ENCODE measurements at regions not wholly inside any gene's neighbourhood (a gene's known extent, or its start where the extent isn't known, plus 50 kb on each side); places are given as distances from the start of the nearest gene placed in this dataset.

DNA sequence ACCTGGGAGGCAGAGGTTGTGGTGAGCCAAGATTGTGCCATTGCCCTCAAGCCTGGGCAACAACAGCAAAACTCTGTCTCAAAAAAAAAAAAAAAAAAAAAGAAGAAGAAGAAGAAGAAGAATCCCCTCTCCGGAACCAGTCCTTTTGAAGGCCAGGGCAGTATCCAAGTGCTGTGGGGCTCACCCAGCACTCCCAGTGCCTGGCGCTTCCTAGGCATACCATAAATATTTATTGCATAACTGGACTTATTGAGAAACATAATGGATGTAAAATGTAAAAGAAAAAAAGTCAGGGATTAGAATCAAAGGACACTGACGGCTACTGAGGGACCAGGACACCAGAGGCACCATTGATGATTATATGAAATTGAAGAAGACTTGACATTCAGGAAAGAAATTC lies 162.1 kb upstream of the KIT start:
- TF ChIP-seq, protein P1, sequence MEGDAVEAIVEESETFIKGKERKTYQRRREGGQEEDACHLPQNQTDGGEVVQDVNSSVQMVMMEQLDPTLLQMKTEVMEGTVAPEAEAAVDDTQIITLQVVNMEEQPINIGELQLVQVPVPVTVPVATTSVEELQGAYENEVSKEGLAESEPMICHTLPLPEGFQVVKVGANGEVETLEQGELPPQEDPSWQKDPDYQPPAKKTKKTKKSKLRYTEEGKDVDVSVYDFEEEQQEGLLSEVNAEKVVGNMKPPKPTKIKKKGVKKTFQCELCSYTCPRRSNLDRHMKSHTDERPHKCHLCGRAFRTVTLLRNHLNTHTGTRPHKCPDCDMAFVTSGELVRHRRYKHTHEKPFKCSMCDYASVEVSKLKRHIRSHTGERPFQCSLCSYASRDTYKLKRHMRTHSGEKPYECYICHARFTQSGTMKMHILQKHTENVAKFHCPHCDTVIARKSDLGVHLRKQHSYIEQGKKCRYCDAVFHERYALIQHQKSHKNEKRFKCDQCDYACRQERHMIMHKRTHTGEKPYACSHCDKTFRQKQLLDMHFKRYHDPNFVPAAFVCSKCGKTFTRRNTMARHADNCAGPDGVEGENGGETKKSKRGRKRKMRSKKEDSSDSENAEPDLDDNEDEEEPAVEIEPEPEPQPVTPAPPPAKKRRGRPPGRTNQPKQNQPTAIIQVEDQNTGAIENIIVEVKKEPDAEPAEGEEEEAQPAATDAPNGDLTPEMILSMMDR (conservative IDR thresholded peaks at IDR 0.05; ENCODE audit: control insufficient read depth, insufficient read depth, low read depth, low read length) = no peak
- DNase-seq (ENCODE audit: low read depth) = no peak
- no peak overlapping the region for H3K4me3 ChIP-seq (ENCODE audit: control insufficient read depth, low read depth, low read length)

DNA sequence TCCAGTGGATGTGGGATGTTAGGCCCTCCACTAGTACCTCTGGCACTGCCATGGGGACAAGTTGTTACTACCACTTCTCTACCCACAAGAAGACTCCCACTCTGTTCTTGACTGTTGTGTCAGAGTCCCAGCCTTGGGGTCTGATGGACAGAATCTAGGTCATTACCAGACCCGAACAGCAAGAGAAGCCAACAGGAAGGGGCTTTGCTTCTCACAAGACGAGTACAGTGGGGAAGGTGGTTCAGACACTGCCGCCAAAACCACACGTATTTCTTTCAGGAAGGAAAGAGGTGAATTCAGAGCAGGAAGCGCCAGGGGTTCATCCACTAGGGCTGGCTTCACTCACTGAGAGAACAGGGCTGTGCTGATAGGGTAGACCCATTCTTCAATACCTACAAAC lies 161.3 kb upstream of the KIT start:
- no peak for DNase-seq (ENCODE audit: low read depth)
- H3K4me3 ChIP-seq (ENCODE audit: control insufficient read depth, low read depth, low read length) = no peak overlapping the region
- TF ChIP-seq, protein P1 (conservative IDR thresholded peaks at IDR 0.05; ENCODE audit: control insufficient read depth, insufficient read depth, low read depth, low read length) = no peak

DNA sequence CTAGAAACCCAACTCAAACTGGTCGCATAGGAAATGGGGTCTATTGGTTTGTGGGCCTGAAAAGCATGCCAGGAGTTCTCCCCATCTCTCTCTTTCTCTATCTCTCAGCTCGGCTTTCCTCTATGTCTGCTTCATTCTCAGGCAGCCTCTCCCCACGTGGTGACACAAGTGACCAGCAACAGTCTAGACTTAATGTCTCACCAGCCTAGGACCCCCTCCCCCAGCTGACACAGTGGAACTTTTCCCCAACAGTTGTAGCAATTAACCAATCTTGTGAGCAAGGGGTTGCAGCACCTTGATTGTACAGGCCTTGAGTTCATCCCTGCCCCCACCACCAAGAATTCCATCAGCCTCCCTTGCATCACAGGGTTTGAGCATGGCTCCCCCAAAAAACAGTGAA lies 159.8 kb upstream of the KIT start:
- H3K4me3 ChIP-seq (ENCODE audit: control insufficient read depth, low read depth, low read length) = no peak overlapping the region
- no peak for DNase-seq (ENCODE audit: low read depth)
- TF ChIP-seq, protein P1 (conservative IDR thresholded peaks at IDR 0.05; ENCODE audit: control insufficient read depth, insufficient read depth, low read depth, low read length) = no peak

DNA sequence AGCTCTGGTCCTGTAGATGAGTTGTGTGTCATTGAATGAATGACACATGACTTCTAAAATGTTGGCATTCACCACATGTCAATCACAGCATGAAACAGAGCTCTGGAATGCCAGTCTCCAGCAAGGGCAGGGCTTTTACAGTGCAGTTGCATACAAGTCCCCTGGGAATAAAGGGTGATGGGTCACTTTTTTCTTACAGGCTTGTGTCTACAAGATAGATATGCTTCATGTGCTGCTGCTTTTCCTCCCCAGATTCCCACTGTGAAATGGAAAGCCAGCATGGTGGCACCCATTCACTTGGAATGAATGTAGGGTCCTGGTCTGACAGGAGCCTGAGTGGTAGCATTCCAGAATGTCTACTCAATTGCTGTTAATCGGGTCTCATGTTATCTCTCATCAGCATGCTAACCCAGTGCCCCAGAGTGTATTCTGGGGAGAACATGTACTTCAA lies 159.1 kb upstream of the KIT start:
- no peak overlapping the region for H3K4me3 ChIP-seq (ENCODE audit: control insufficient read depth, low read depth, low read length)
- DNase-seq (ENCODE audit: low read depth) = peak; percentile 48
- TF ChIP-seq, protein P1 (conservative IDR thresholded peaks at IDR 0.05; ENCODE audit: control insufficient read depth, insufficient read depth, low read depth, low read length) = no peak

DNA sequence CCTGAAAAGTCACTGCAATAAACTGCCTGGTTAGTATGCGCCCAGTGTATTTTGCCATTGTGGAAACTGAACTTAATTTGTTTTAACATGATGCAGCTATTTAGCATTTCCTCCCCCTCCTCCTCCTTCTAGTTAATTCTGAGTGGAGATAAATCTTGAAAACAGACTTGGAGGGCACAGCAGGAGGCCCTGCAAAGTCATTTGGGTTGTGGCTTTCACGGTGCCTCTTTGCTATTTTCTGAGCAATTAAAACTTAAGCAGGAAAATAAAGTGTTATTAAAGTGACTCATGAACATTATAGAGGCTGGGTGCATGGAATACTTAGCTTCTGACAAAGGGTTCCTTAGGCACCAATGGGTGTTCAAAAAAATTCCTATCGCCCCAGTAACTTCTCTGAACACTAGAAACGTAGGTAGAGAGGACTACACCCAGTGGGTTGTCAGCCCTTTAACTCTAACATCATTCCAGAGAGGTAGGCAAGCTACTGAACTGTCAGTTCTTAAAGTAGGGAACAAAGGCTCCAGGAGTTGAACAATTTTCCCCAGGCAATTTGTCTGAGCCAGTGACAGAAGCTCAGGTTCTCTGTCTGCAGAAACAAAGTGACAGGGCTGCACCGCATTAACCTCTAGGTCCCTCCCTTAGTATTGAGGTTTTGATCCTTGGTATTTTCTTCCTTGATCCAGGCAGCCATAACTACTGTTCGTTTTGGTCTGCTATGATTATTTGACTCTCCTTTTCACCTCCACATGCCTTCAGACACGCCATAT lies 158.3 kb upstream of the KIT start:
- H3K4me3 ChIP-seq (ENCODE audit: control insufficient read depth, low read depth, low read length) = no peak overlapping the region
- DNase-seq (ENCODE audit: low read depth) = no peak
- TF ChIP-seq, protein P1 (conservative IDR thresholded peaks at IDR 0.05; ENCODE audit: control insufficient read depth, insufficient read depth, low read depth, low read length) = no peak

DNA sequence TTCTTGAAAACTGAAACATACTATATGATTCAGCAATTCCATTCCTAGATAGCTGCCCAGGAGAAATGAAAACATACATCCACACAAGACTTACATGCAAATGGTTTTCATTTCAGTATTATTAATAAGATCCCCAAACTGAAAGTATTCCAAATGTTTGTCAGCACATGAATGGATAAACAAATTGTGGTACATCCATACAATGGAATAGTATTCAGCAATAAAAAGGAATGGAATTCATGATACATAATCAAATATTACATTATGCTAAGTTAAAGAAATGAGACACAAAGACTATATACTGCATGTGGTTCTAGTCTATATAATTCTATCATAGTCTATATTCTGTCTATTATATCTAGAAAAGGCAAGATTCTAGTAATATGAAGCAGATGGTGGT lies 152.4 kb upstream of the KIT start:
- DNase-seq (ENCODE audit: low read depth) = no peak
- H3K4me3 ChIP-seq (ENCODE audit: control insufficient read depth, low read depth, low read length) = no peak overlapping the region
- TF ChIP-seq, protein P1 (conservative IDR thresholded peaks at IDR 0.05; ENCODE audit: control insufficient read depth, insufficient read depth, low read depth, low read length) = no peak

All from fibroblast of mammary gland (primary cell).